ENCODE measurements at regions not wholly inside any gene's neighbourhood (a gene's known extent, or its start where the extent isn't known, plus 50 kb on each side); places are given as distances from the start of the nearest gene placed in this dataset.

GRCh38 chr5:6943197-6944112, 230.2 kb downstream of the TENT4A start:
- Histone ChIP-seq H3K9me3 (ENCODE audit: control insufficient read depth, insufficient read depth, low read length) (no peaks in the 10 kb centered on the region), H3K79me2 (ENCODE audit: control insufficient read depth, low read length) (no peaks in the 10 kb centered on the region), H3K27ac (ENCODE audit: low read depth, low read length) (no peak overlapping the region), H4K20me1 (ENCODE audit: control insufficient read depth, insufficient read depth, low read depth, low read length) (no peaks in the 10 kb centered on the region), H3F3A (ENCODE audit: control insufficient read depth, insufficient read depth) (no peaks in the 10 kb centered on the region), H3K4me1 (ENCODE audit: control insufficient read depth, low read length) (no peaks in the 10 kb centered on the region), H3K36me3 (ENCODE audit: control insufficient read depth, low read length) (no peaks in the 10 kb centered on the region), H3K4me3 (ENCODE audit: low read length) (no peak overlapping the region), H3K9me2 (replicated peaks; ENCODE audit: control insufficient read depth, low read length) (no peaks in the 10 kb centered on the region), H3K27me3 (ENCODE audit: control insufficient read depth, low read length) (no peaks in the 10 kb centered on the region), H3K4me2 (ENCODE audit: low read length) (no peak overlapping the region)
- no peak for TF ChIP-seq EZH2phosphoT487 (IDR thresholded peaks at IDR 0.05; ENCODE audit: borderline replicate concordance, low read length)
- no peak for TF ChIP-seq CTCF (IDR thresholded peaks at IDR 0.05; ENCODE audit: low read depth, low read length, poor library complexity, severe bottlenecking)

- no peaks in the 10 kb centered on the region for H3F3A ChIP-seq (ENCODE audit: control insufficient read depth, insufficient read depth)
- no peaks in the 10 kb centered on the region for H3K36me3 ChIP-seq (ENCODE audit: control insufficient read depth, low read length)
- no peaks in the 10 kb centered on the region for H3K9me3 ChIP-seq (ENCODE audit: control insufficient read depth, insufficient read depth, low read length)
- H3K79me2 ChIP-seq (ENCODE audit: control insufficient read depth, low read length), result no peaks in the 10 kb centered on the region
- H4K20me1 ChIP-seq (ENCODE audit: control insufficient read depth, insufficient read depth, low read depth, low read length), result no peaks in the 10 kb centered on the region
- no peaks in the 10 kb centered on the region for H3K9me2 ChIP-seq (replicated peaks; ENCODE audit: control insufficient read depth, low read length)
- no peak for TF ChIP-seq CTCF (IDR thresholded peaks at IDR 0.05; ENCODE audit: low read depth, low read length, poor library complexity, severe bottlenecking)
- TF ChIP-seq EZH2phosphoT487 (IDR thresholded peaks at IDR 0.05; ENCODE audit: borderline replicate concordance, low read length), result no peak
- no peaks in the 10 kb centered on the region for H3K4me1 ChIP-seq (ENCODE audit: control insufficient read depth, low read length)
- no peaks in the 10 kb centered on the region for H3K27me3 ChIP-seq (ENCODE audit: control insufficient read depth, low read length)
- H3K27ac ChIP-seq (ENCODE audit: low read depth, low read length), result no peak overlapping the region
- no peak overlapping the region for H3K4me2 ChIP-seq (ENCODE audit: low read length)
- H3K4me3 ChIP-seq (ENCODE audit: low read length), result no peak overlapping the region
These were observed 235.3 kb downstream of the TENT4A start for GRCh38 chr5:6948562-6948961.

- H4K20me1 ChIP-seq (ENCODE audit: control insufficient read depth, insufficient read depth, low read depth, low read length), result no peaks in the 10 kb centered on the region
- H3K27ac ChIP-seq (ENCODE audit: low read depth, low read length), result no peak overlapping the region
- no peaks in the 10 kb centered on the region for H3K9me2 ChIP-seq (replicated peaks; ENCODE audit: control insufficient read depth, low read length)
- H3K4me2 ChIP-seq (ENCODE audit: low read length), result no peak overlapping the region
- H3K79me2 ChIP-seq (ENCODE audit: control insufficient read depth, low read length), result no peaks in the 10 kb centered on the region
- no peaks in the 10 kb centered on the region for H3K36me3 ChIP-seq (ENCODE audit: control insufficient read depth, low read length)
- no peaks in the 10 kb centered on the region for H3K4me1 ChIP-seq (ENCODE audit: control insufficient read depth, low read length)
- no peak overlapping the region for H3K4me3 ChIP-seq (ENCODE audit: low read length)
- H3F3A ChIP-seq (ENCODE audit: control insufficient read depth, insufficient read depth), result no peaks in the 10 kb centered on the region
- no peaks in the 10 kb centered on the region for H3K9me3 ChIP-seq (ENCODE audit: control insufficient read depth, insufficient read depth, low read length)
- H3K27me3 ChIP-seq (ENCODE audit: control insufficient read depth, low read length), result no peaks in the 10 kb centered on the region
- TF ChIP-seq EZH2phosphoT487 (IDR thresholded peaks at IDR 0.05; ENCODE audit: borderline replicate concordance, low read length) (no peak), CTCF (IDR thresholded peaks at IDR 0.05; ENCODE audit: low read depth, low read length, poor library complexity, severe bottlenecking) (no peak)
These were observed 236.0 kb downstream of the TENT4A start for GRCh38 chr5:6949230-6949629.
